ENCODE measurements at regions not wholly inside any gene's neighbourhood (a gene's known extent, or its start where the extent isn't known, plus 50 kb on each side); places are given as distances from the start of the nearest gene placed in this dataset.

GRCh38 chr20:11520596-11520995 is 397.1 kb upstream of the BTBD3 start:
- Histone ChIP-seq H3K27ac (replicated peaks in 1 of 4) (no peak overlapping the region), H3K27me3 (no peaks in the 10 kb centered on the region), H3K9me3 (peaks cover 0 to 20% (median 10%) of the 10 kb centered on the region in 4 donors), H3K36me3 (no peaks in the 10 kb centered on the region), H3K4me1 (no peaks in the 10 kb centered on the region), H3K4me3 (no peak overlapping the region)
- WGBS = 25% methylated on average over 1 of the region's 1 CpG
- intact Hi-C loops (cut with DNase I) = no loop called here
- TF ChIP-seq POLR2AphosphoS5 (IDR thresholded peaks at IDR 0.05) (no peak), POLR2A (IDR thresholded peaks at IDR 0.05; ENCODE audit: low read depth) (no peak), EP300 (IDR thresholded peaks at IDR 0.05) (no peak), CTCF (IDR thresholded peaks at IDR 0.05) (no peak)
- no peak for DNase-seq (ENCODE audit: extremely low spot score)

GRCh38 chr20:11521476-11522365 is 396.0 kb upstream of the BTBD3 start:
- TF ChIP-seq POLR2A (IDR thresholded peaks at IDR 0.05; ENCODE audit: low read depth) (no peak), POLR2AphosphoS5 (IDR thresholded peaks at IDR 0.05) (no peak)
- no peaks in the 10 kb centered on the region for H3K27me3 ChIP-seq
- no peak overlapping the region for H3K27ac ChIP-seq (replicated peaks in 1 of 4)
- 57% methylated on average over 4 of the region's 4 CpGs for WGBS
- H3K4me3 ChIP-seq = no peak overlapping the region
- no peaks in the 10 kb centered on the region for H3K4me1 ChIP-seq
- no peaks in the 10 kb centered on the region for H3K36me3 ChIP-seq
- no peak for DNase-seq (ENCODE audit: extremely low spot score)
- H3K9me3 ChIP-seq = peaks cover 0 to 20% (median 10%) of the 10 kb centered on the region in 4 donors
- intact Hi-C loops (cut with DNase I) = no loop called here

GRCh38 chr20:11522366-11522741 is 395.3 kb upstream of the BTBD3 start:
- no peak for DNase-seq (ENCODE audit: extremely low spot score)
- Histone ChIP-seq H3K36me3 (no peaks in the 10 kb centered on the region), H3K4me1 (no peaks in the 10 kb centered on the region), H3K9me3 (peaks cover 0 to 20% (median 10%) of the 10 kb centered on the region in 4 donors), H3K4me3 (no peak overlapping the region), H3K27ac (replicated peaks in 1 of 4) (no peak overlapping the region), H3K27me3 (no peaks in the 10 kb centered on the region)
- TF ChIP-seq POLR2A (IDR thresholded peaks at IDR 0.05; ENCODE audit: low read depth) (no peak), POLR2AphosphoS5 (IDR thresholded peaks at IDR 0.05) (no peak), CTCF (IDR thresholded peaks at IDR 0.05) (no peak), EP300 (IDR thresholded peaks at IDR 0.05) (no peak)
- intact Hi-C loops (cut with DNase I) = no loop called here
- WGBS = 80% methylated on average over 2 of the region's 2 CpGs

GRCh38 chr20:11529047-11529446 is 388.6 kb upstream of the BTBD3 start:
- H3K4me3 ChIP-seq = no peak overlapping the region
- H3K4me1 ChIP-seq = no peaks in the 10 kb centered on the region
- DNase-seq (ENCODE audit: extremely low spot score) = no peak
- no peaks in the 10 kb centered on the region for H3K36me3 ChIP-seq
- peaks cover 0 to 19% (median 15%) of the 10 kb centered on the region in 4 donors for H3K9me3 ChIP-seq
- intact Hi-C loops (cut with DNase I) = no loop called here
- TF ChIP-seq CTCF (IDR thresholded peaks at IDR 0.05) (no peak), POLR2AphosphoS5 (IDR thresholded peaks at IDR 0.05) (no peak), EP300 (IDR thresholded peaks at IDR 0.05) (no peak), POLR2A (IDR thresholded peaks at IDR 0.05; ENCODE audit: low read depth) (no peak)
- H3K27me3 ChIP-seq = no peaks in the 10 kb centered on the region
- no peak overlapping the region for H3K27ac ChIP-seq (replicated peaks in 1 of 4)
- WGBS = 96% methylated on average over 4 of the region's 4 CpGs

GRCh38 chr20:11537032-11537431 is 380.7 kb upstream of the BTBD3 start:
- Histone ChIP-seq H3K9me3 (no peaks in the 10 kb centered on the region), H3K27ac (replicated peaks in 1 of 4) (no peak overlapping the region), H3K4me1 (no peaks in the 10 kb centered on the region), H3K4me3 (no peak overlapping the region), H3K36me3 (no peaks in the 10 kb centered on the region), H3K27me3 (peaks cover 0 to 8% (median 0%) of the 10 kb centered on the region in 4 donors)
- no peak for DNase-seq (ENCODE audit: extremely low spot score)
- TF ChIP-seq POLR2AphosphoS5 (IDR thresholded peaks at IDR 0.05) = no peak
- TF ChIP-seq POLR2A (IDR thresholded peaks at IDR 0.05; ENCODE audit: low read depth) = no peak
- no peak for TF ChIP-seq EP300 (IDR thresholded peaks at IDR 0.05)
- no peak for TF ChIP-seq CTCF (IDR thresholded peaks at IDR 0.05)
- 34% methylated on average over 2 of the region's 2 CpGs for WGBS
- intact Hi-C loops (cut with DNase I) = loop anchor here (10.0 kb wide), 1 partner anchor 982 kb away; no protein-coding TSS in a partner anchor
